ENCODE measurements at regions not wholly inside any gene's neighbourhood (a gene's known extent, or its start where the extent isn't known, plus 50 kb on each side); places are given as distances from the start of the nearest gene placed in this dataset.

DNA sequence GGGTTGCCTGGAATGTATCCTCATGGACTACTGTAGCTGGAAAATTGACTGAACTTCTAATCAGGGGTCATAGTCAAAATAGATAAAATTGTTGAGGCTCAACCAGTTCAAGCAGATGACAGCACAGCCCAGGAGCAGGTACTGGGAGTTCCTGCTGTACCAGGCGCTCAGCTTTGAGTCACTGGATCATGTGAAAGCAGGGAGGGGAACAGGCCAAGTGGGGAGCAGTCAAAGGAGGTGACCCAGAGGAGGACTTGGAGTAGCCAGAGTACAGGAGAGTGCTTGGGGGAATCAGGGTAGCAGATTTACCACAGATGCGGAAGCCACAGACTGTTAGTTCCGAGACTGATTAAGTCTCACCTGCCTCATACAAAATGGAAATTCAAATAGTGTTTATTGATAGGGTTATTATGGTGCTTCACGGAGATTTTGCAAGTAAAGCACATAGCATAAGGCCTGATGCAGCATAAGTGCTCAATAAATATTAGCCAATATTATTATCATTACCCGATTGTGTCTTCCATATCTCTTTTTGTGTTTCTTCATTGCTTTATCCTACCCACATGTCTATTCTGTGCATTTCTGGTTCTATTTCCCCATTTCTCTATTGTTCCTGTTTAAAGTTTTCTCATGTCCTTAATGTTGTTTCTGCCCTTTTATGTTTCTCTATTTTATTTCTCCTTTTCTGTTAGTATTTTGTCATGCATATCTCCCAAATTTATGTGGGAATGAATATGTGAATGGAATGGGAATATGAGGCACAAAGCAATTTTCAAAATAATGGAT is 369.2 kb upstream of the MCTP2 start:
- TF ChIP-seq, protein P1, sequence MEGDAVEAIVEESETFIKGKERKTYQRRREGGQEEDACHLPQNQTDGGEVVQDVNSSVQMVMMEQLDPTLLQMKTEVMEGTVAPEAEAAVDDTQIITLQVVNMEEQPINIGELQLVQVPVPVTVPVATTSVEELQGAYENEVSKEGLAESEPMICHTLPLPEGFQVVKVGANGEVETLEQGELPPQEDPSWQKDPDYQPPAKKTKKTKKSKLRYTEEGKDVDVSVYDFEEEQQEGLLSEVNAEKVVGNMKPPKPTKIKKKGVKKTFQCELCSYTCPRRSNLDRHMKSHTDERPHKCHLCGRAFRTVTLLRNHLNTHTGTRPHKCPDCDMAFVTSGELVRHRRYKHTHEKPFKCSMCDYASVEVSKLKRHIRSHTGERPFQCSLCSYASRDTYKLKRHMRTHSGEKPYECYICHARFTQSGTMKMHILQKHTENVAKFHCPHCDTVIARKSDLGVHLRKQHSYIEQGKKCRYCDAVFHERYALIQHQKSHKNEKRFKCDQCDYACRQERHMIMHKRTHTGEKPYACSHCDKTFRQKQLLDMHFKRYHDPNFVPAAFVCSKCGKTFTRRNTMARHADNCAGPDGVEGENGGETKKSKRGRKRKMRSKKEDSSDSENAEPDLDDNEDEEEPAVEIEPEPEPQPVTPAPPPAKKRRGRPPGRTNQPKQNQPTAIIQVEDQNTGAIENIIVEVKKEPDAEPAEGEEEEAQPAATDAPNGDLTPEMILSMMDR (IDR thresholded peaks at IDR 0.05; ENCODE audit: poor library complexity): no peak
- no peak for TF ChIP-seq EZH2 (IDR thresholded peaks at IDR 0.05; ENCODE audit: borderline replicate concordance)
- TF ChIP-seq EZH2phosphoT487 (IDR thresholded peaks at IDR 0.05; ENCODE audit: low read depth, severe bottlenecking, unreplicated experiment): no peak

All from hepatocyte (in vitro differentiated cells).